ENCODE measurements at regions not wholly inside any gene's neighbourhood (a gene's known extent, or its start where the extent isn't known, plus 50 kb on each side); places are given as distances from the start of the nearest gene placed in this dataset.

GRCh38 chr16:52051414-52052172 is 495.4 kb downstream of the TOX3 start:
- no peak for ATAC-seq (replicated peaks; ENCODE audit: extremely low read depth, poor library complexity, severe bottlenecking)
- no peaks in the 10 kb centered on the region for H3K36me3 Mint-ChIP-seq (ENCODE audit: insufficient read depth)
- no peaks in the 10 kb centered on the region for H3K27me3 Mint-ChIP-seq

GRCh38 chr16:52050418-52050817 is 496.5 kb downstream of the TOX3 start:
- H3K27ac Mint-ChIP-seq (ENCODE audit: low read depth): no peak overlapping the region
- ATAC-seq (replicated peaks; ENCODE audit: extremely low read depth, poor library complexity, severe bottlenecking): no peak
- DNase-seq (ENCODE audit: low spot score in 2 of 2): no peak
- H3K27me3 Mint-ChIP-seq: no peaks in the 10 kb centered on the region
- H3K4me1 Mint-ChIP-seq: no peaks in the 10 kb centered on the region
- no peak overlapping the region for H3K4me3 Mint-ChIP-seq
- no peaks in the 10 kb centered on the region for H3K36me3 Mint-ChIP-seq (ENCODE audit: insufficient read depth)
- peaks cover 10% of the 10 kb centered on the region for H3K9me3 Mint-ChIP-seq

More at GRCh38 chr16:52051414-52052172, 495.4 kb downstream of the TOX3 start:
- DNase-seq (ENCODE audit: low spot score in 2 of 2): no peak
- H3K4me3 Mint-ChIP-seq: no peak overlapping the region
- no peak overlapping the region for H3K27ac Mint-ChIP-seq (ENCODE audit: low read depth)
- peaks cover 15% of the 10 kb centered on the region for H3K9me3 Mint-ChIP-seq
- H3K4me1 Mint-ChIP-seq: no peaks in the 10 kb centered on the region

DNA sequence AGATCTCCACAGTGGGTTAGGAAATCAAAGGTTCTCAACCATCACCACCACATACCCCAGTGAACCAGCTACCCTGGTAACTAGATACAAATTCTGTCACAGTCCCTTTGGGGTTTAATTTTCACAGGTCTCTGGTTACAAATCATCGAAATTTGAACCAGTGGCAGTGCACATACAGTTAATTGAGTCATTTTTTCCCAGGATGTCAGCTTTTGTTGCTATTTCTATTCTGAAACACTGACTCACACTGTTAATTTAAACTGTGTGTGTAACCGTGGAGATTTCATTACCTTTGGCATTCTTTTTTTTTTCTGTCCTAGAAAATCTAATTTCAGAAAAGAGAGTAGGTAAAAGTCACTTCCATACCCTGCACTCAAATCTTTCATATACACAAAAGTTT is 511.5 kb downstream of the TOX3 start:
- Mint-ChIP-seq H3K4me3 (no peak overlapping the region), H3K36me3 (ENCODE audit: insufficient read depth) (no peaks in the 10 kb centered on the region), H3K27ac (ENCODE audit: low read depth) (no peak overlapping the region), H3K4me1 (no peaks in the 10 kb centered on the region), H3K27me3 (no peaks in the 10 kb centered on the region), H3K9me3 (peaks cover 16% of the 10 kb centered on the region)
- DNase-seq (ENCODE audit: low spot score in 2 of 2) (no peak), ATAC-seq (replicated peaks; ENCODE audit: extremely low read depth, poor library complexity, severe bottlenecking) (no peak)

DNA sequence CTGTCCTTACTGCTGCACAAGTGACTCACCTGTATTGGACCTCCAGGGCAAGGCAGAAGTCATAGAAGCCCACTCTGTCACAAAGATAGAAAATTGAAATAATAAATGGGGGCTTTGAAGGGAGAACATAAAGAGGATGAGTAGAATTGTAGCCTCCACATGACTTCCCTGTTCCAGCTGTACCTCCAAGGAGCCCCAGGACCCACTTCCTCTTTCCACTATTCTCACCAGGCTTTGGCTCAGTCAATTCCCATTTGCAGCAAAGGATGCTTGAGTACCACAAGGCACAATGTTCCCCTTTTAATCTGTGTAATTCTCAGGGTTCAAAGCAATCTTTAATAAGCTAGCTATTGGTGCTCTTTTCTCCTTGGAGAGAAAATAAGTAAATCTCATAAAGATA is 512.1 kb downstream of the TOX3 start:
- Mint-ChIP-seq H3K9me3 (peaks cover 16% of the 10 kb centered on the region), H3K4me3 (no peak overlapping the region), H3K27ac (ENCODE audit: low read depth) (no peak overlapping the region), H3K36me3 (ENCODE audit: insufficient read depth) (no peaks in the 10 kb centered on the region), H3K27me3 (no peaks in the 10 kb centered on the region), H3K4me1 (no peaks in the 10 kb centered on the region)
- DNase-seq (ENCODE audit: low spot score in 2 of 2): no peak
- no peak for ATAC-seq (replicated peaks; ENCODE audit: extremely low read depth, poor library complexity, severe bottlenecking)

DNA sequence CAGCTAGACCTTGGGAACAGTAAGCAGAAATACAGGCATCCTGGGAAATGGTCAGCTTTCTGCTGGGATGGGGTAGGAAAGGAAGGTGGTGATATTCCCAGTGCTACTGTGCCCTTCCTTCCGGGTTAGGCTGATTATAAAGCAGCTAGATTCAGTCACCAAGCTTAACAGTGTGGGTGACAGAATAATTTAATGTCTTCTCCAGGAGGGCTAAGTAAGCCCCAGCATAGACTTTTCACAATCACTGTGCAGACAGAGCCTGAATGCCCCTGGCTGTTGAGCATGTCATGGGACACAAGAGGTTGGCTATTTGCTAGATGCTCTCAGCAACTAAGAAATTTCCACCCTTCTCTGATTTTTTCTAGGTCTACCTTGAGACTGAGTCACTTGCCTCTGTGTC is 513.0 kb downstream of the TOX3 start:
- Mint-ChIP-seq H3K27ac (ENCODE audit: low read depth) (no peak overlapping the region), H3K4me1 (no peaks in the 10 kb centered on the region), H3K4me3 (no peak overlapping the region), H3K9me3 (peaks cover 16% of the 10 kb centered on the region), H3K27me3 (no peaks in the 10 kb centered on the region), H3K36me3 (ENCODE audit: insufficient read depth) (no peaks in the 10 kb centered on the region)
- DNase-seq (ENCODE audit: low spot score in 2 of 2) (no peak), ATAC-seq (replicated peaks; ENCODE audit: extremely low read depth, poor library complexity, severe bottlenecking) (no peak)

GRCh38 chr16:52022980-52023379 is 524.0 kb downstream of the TOX3 start:
- H3K36me3 Mint-ChIP-seq (ENCODE audit: insufficient read depth): no peaks in the 10 kb centered on the region
- no peaks in the 10 kb centered on the region for H3K4me1 Mint-ChIP-seq
- ATAC-seq (replicated peaks; ENCODE audit: extremely low read depth, poor library complexity, severe bottlenecking) (no peak), DNase-seq (ENCODE audit: low spot score in 2 of 2) (no peak)
- no peak overlapping the region for H3K27ac Mint-ChIP-seq (ENCODE audit: low read depth)
- H3K9me3 Mint-ChIP-seq: peaks cover 20% of the 10 kb centered on the region
- H3K27me3 Mint-ChIP-seq: no peaks in the 10 kb centered on the region
- no peak overlapping the region for H3K4me3 Mint-ChIP-seq

DNA sequence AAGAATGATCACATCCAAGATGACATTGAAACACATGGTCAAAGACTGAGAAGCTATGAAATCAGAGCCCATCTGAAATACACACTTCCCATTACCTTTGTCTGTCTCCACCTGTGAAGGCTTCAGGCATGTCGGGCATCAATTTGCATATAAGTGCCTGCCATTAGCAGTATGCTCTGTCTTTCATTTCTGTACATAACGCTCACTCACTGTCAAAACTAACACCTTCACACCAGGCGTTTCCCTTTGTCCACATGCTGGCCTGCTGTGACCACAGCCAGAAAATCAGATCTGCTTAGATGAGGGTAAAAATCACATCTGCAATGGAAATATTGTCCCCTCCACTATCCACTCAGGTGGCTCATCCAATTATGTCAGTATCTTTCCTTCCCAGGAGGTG is 524.8 kb downstream of the TOX3 start:
- H3K27ac Mint-ChIP-seq (ENCODE audit: low read depth): no peak overlapping the region
- no peaks in the 10 kb centered on the region for H3K36me3 Mint-ChIP-seq (ENCODE audit: insufficient read depth)
- H3K9me3 Mint-ChIP-seq: peaks cover 22% of the 10 kb centered on the region
- H3K4me3 Mint-ChIP-seq: no peak overlapping the region
- H3K27me3 Mint-ChIP-seq: no peaks in the 10 kb centered on the region
- DNase-seq (ENCODE audit: low spot score in 2 of 2) (no peak), ATAC-seq (replicated peaks; ENCODE audit: extremely low read depth, poor library complexity, severe bottlenecking) (no peak)
- H3K4me1 Mint-ChIP-seq: no peaks in the 10 kb centered on the region

DNA sequence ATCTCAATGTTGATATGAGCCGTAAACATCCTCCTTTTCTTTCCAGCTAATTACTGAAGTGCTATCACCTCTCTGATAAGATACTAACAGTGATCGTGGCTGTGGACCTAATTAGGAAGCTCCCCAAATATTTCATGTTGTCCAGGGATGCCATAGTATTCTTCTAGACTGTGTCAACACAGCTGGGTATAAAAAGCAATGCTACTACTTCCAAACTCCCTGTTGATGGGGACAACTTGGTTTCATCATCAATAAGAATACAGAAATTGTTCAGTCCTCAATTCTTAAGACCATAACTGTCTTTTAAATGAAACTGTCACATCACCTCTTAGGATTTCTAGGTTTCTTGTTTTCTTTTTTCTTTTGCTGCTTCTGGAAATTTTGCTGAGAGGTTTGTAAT is 530.6 kb downstream of the TOX3 start:
- Mint-ChIP-seq H3K9me3 (peaks cover 26% of the 10 kb centered on the region), H3K4me1 (no peaks in the 10 kb centered on the region), H3K27me3 (no peaks in the 10 kb centered on the region), H3K4me3 (no peak overlapping the region), H3K27ac (ENCODE audit: low read depth) (no peak overlapping the region), H3K36me3 (ENCODE audit: insufficient read depth) (no peaks in the 10 kb centered on the region)
- no peak for DNase-seq (ENCODE audit: low spot score in 2 of 2)
- ATAC-seq (replicated peaks; ENCODE audit: extremely low read depth, poor library complexity, severe bottlenecking): no peak

DNA sequence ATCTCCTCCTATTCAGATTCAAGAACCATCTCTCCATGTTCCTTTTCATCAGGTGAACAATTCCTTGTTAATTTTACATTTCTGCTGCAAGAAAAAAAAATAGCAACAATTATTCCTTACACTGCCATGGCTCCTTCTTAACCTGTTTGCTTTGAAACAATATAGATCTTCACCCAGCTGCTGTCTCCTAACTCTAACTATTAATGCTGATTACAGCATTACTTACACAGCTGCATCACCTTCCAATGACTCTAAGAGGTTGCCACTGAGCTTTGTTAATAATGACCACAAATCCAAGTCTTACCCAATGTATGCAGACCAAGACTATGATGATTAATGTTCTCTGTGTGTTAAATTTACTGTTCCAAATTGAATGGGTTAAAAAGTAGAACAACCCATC is 541.4 kb downstream of the TOX3 start:
- ATAC-seq (replicated peaks; ENCODE audit: extremely low read depth, poor library complexity, severe bottlenecking): no peak
- Mint-ChIP-seq H3K27ac (ENCODE audit: low read depth) (no peak overlapping the region), H3K36me3 (ENCODE audit: insufficient read depth) (no peaks in the 10 kb centered on the region), H3K9me3 (peaks cover 4% of the 10 kb centered on the region), H3K27me3 (no peaks in the 10 kb centered on the region), H3K4me1 (no peaks in the 10 kb centered on the region), H3K4me3 (no peak overlapping the region)
- DNase-seq (ENCODE audit: low spot score in 2 of 2): no peak

- Mint-ChIP-seq H3K36me3 (ENCODE audit: insufficient read depth) (no peaks in the 10 kb centered on the region), H3K9me3 (peaks cover 4% of the 10 kb centered on the region), H3K4me3 (no peak overlapping the region), H3K4me1 (no peaks in the 10 kb centered on the region), H3K27ac (ENCODE audit: low read depth) (no peak overlapping the region), H3K27me3 (no peaks in the 10 kb centered on the region)
- ATAC-seq (replicated peaks; ENCODE audit: extremely low read depth, poor library complexity, severe bottlenecking): no peak
- DNase-seq (ENCODE audit: low spot score in 2 of 2): no peak
Observed at GRCh38 chr16:52004343-52004742, 542.6 kb downstream of the TOX3 start.

DNA sequence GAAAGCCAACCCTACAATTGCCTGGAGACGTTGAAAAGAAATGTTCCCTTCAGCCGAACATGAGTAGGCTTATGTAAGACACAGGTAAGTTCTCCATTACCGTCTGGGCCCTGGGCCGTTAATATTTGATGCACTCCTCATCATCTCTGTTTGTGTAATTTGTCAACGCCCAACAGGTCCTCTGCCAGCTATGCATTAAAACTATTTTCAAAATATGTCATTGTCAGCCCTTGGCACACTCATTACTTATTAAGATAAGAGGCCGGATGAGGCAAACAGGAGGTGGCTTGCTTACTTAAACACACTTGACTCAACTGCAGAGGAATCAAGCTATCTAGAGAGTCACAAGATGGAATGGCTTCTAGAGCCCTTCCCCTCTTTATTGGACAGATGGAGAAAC is 544.9 kb downstream of the TOX3 start:
- Mint-ChIP-seq H3K36me3 (ENCODE audit: insufficient read depth) (no peaks in the 10 kb centered on the region), H3K4me1 (no peaks in the 10 kb centered on the region), H3K27ac (ENCODE audit: low read depth) (no peak overlapping the region), H3K9me3 (peaks cover 6% of the 10 kb centered on the region), H3K4me3 (no peak overlapping the region), H3K27me3 (no peaks in the 10 kb centered on the region)
- DNase-seq (ENCODE audit: low spot score in 2 of 2): no peak
- no peak for ATAC-seq (replicated peaks; ENCODE audit: extremely low read depth, poor library complexity, severe bottlenecking)

- no peaks in the 10 kb centered on the region for H3K27me3 Mint-ChIP-seq
- DNase-seq (ENCODE audit: low spot score in 2 of 2) (no peak), ATAC-seq (replicated peaks; ENCODE audit: extremely low read depth, poor library complexity, severe bottlenecking) (no peak)
- no peak overlapping the region for H3K4me3 Mint-ChIP-seq
- H3K4me1 Mint-ChIP-seq: no peaks in the 10 kb centered on the region
- H3K36me3 Mint-ChIP-seq (ENCODE audit: insufficient read depth): no peaks in the 10 kb centered on the region
- H3K9me3 Mint-ChIP-seq: peaks cover 12% of the 10 kb centered on the region
- H3K27ac Mint-ChIP-seq (ENCODE audit: low read depth): no peak overlapping the region
Observed at GRCh38 chr16:51996516-51996915, 550.4 kb downstream of the TOX3 start.

- no peak overlapping the region for H3K27ac Mint-ChIP-seq (ENCODE audit: low read depth)
- no peaks in the 10 kb centered on the region for H3K27me3 Mint-ChIP-seq
- no peak overlapping the region for H3K4me3 Mint-ChIP-seq
- no peak for DNase-seq (ENCODE audit: low spot score in 2 of 2)
- H3K9me3 Mint-ChIP-seq: peaks cover 10% of the 10 kb centered on the region
- ATAC-seq (replicated peaks; ENCODE audit: extremely low read depth, poor library complexity, severe bottlenecking): no peak
- H3K36me3 Mint-ChIP-seq (ENCODE audit: insufficient read depth): no peaks in the 10 kb centered on the region
- no peaks in the 10 kb centered on the region for H3K4me1 Mint-ChIP-seq
Observed at GRCh38 chr16:51994597-51994996, 552.3 kb downstream of the TOX3 start.

Data from central memory CD8-positive, alpha-beta T cell (primary cell).